Panc1 (cell line): ENCODE measurements at regions not wholly inside any gene's neighbourhood (a gene's known extent, or its start where the extent isn't known, plus 50 kb on each side); places are given as distances from the start of the nearest gene placed in this dataset.
"Not testable (repeated sequence)": the region's sequence is repeated elsewhere in the genome, so short reads cannot be mapped to it uniquely, and the experiment has no call there.

Experiments used
- ATAC-seq: fragments of 200-7000 bp; cut with Tn5 transposase; 2 replicates; pipeline ENCODE4 v1.9.1; 2020; ENCODE audit warnings: mild to moderate bottlenecking, moderate library complexity
- BruUV-seq: library from RNA; stranded (reverse); fragments of 400-500 nt; replicated peaks from 2 replicates; lab custom pipeline; 2021; lab: Mats Ljungman, UMichigan
- CTCF ChIA-PET: fragments of 300-600 bp; sonication (Branson Sonifier 250); formaldehyde crosslinking; loops from one replicate; lab custom pipeline; 2022; ENCODE audit warnings: antibody characterized with exemption; lab: Charles Lee
- POLR2A ChIA-PET: fragments of 300-600 bp; sonication (Branson Sonifier 250); formaldehyde crosslinking; loops from one replicate; lab custom pipeline; 2022; ENCODE audit warnings: antibody characterized with exemption; lab: Charles Lee
- DNase-seq: peaks from one replicate; pipeline ENCODE4 v3.0.0-alpha.2; 2010; ENCODE audit warnings: low read depth, low spot score
- H3K27ac ChIP-seq: 2 replicates; pipeline ENCODE4 v1.5.1; 2011; ENCODE audit warnings: mild to moderate bottlenecking, low read length, inconsistent platforms
- H3K27me3 ChIP-seq: fragments of 200-500 bp; sonication (Bioruptor generic); 2 replicates; pipeline ENCODE4 v1.6.0; 2014; ENCODE audit warnings: low read length, inconsistent platforms; ENCODE audit not compliant: control insufficient read depth, insufficient read depth
- H3K36me3 ChIP-seq: fragments of 200-500 bp; sonication (Bioruptor generic); 2 replicates; pipeline ENCODE4 v1.5.1; 2014; ENCODE audit warnings: inconsistent platforms, mild to moderate bottlenecking, low read length, moderate library complexity; ENCODE audit not compliant: control insufficient read depth, insufficient read depth
- H3K4me1 ChIP-seq: 2 replicates; pipeline ENCODE4 v1.5.1; 2011; ENCODE audit warnings: inconsistent platforms, mild to moderate bottlenecking, low read length, moderate library complexity; ENCODE audit not compliant: control insufficient read depth, insufficient read depth
- H3K4me3 ChIP-seq, 2 experiments: 2 replicates each; pipeline ENCODE4 v1.5.1; 2011 to 2012; ENCODE audit warnings: low read depth in 2 of 2, low read length in 2 of 2, mild to moderate bottlenecking in 2 of 2, inconsistent platforms in 1 of 2, moderate library complexity in 1 of 2
- H3K9me3 ChIP-seq: fragments of 200-500 bp; sonication (Bioruptor generic); 2 replicates; pipeline ENCODE4 v1.5.1; 2014; ENCODE audit warnings: low read depth, mild to moderate bottlenecking, inconsistent platforms, low read length, moderate library complexity; ENCODE audit not compliant: control insufficient read depth, insufficient read depth
- CTCF ChIP-seq: fragments of 450-650 bp; IDR thresholded peaks from 2 replicates; pipeline ENCODE4 v1.5.1; 2017; ENCODE audit warnings: mild to moderate bottlenecking
- POLR2AphosphoS5 ChIP-seq: IDR thresholded peaks from 2 replicates; pipeline ENCODE4 v1.6.1; 2012; ENCODE audit warnings: mild to moderate bottlenecking, low read depth, low read length, moderate library complexity
- REST ChIP-seq, 2 experiments: IDR thresholded peaks; 2 replicates each; pipeline ENCODE4 v1.6.1; 2011 to 2012; ENCODE audit warnings: low read depth in 2 of 2, control low read depth in 1 of 2, low read length in 1 of 2, mild to moderate bottlenecking in 1 of 2, moderate library complexity in 1 of 2; ENCODE audit not compliant: insufficient read depth in 1 of 2
- SIN3A ChIP-seq: IDR thresholded peaks from 2 replicates; pipeline ENCODE4 v1.6.1; 2012; ENCODE audit warnings: low read depth, mild to moderate bottlenecking, low read length, moderate library complexity, borderline replicate concordance; ENCODE audit not compliant: insufficient read depth
- TCF7L2 ChIP-seq: IDR thresholded peaks from 2 replicates; pipeline ENCODE4 v1.6.1; 2011; ENCODE audit warnings: mild to moderate bottlenecking, low read depth, low read length, inconsistent platforms
- in situ Hi-C: cut with HindIII; loops from 2 replicates; pipeline ENCODE4 v1.10.0; 2016; ENCODE audit warnings: low sequenced_read_pairs, low pct_unique_long_range_greater_than_20kb
- intact Hi-C: fragments of 100-400 bp; cut with micrococcal nuclease; formaldehyde crosslinking; loops from one replicate; pipeline ENCODE4 v1.10.0; 2022; ENCODE audit not compliant: unreplicated experiment

GRCh38 chr2:105990624-105991023, 203.5 kb downstream of the UXS1 start:
- BruUV-seq: no TSS peak
- Histone ChIP-seq H3K9me3 (peaks cover 6% of the 10 kb centered on the region; the same call in 1 of the 2 replicates), H3K4me1 (no peaks in the 10 kb centered on the region), H3K27me3 (no peaks in the 10 kb centered on the region), H3K36me3 (no peaks in the 10 kb centered on the region), H3K4me3 (no peak overlapping the region), H3K27ac (no peak overlapping the region)
- no peak for TF ChIP-seq REST (IDR thresholded peaks at IDR 0.05; ENCODE audit: insufficient read depth in 1 of 2, low read depth in 2 of 2, low read length in 1 of 2)
- no peak for TF ChIP-seq POLR2AphosphoS5
- no peak for TF ChIP-seq TCF7L2
- no peak for TF ChIP-seq CTCF
- TF ChIP-seq SIN3A: no peak
- intact Hi-C loops (no loop called here), in situ Hi-C loops (no loop called here)
- ChIA-PET POLR2A (no interaction called here), CTCF (no interaction called here)
- ATAC-seq (no peak), DNase-seq (no peak)

GRCh38 chr2:105989803-105990202, 204.3 kb downstream of the UXS1 start:
- H3K9me3 ChIP-seq, H3K36me3 ChIP-seq, H3K27ac ChIP-seq, DNase-seq, H3K27me3 ChIP-seq, H3K4me3 ChIP-seq, intact Hi-C loops, in situ Hi-C loops, ATAC-seq, BruUV-seq, H3K4me1 ChIP-seq, POLR2A ChIA-PET, CTCF ChIA-PET: not testable (repeated sequence)

- CTCF ChIA-PET: interaction anchor here (0.6 kb wide), 1 partner anchor 13 kb away, joined by 4 read pairs; no protein-coding TSS in a partner anchor
- no TSS peak for BruUV-seq
- DNase-seq: no peak
- POLR2A ChIA-PET: no interaction called here
- H3K4me1 ChIP-seq: no peaks in the 10 kb centered on the region
- in situ Hi-C loops (no loop called here), intact Hi-C loops (no loop called here)
- H3K9me3 ChIP-seq: peaks cover 2% of the 10 kb centered on the region; the same call in 1 of the 2 replicates
- H3K4me3 ChIP-seq: no peak overlapping the region
- H3K36me3 ChIP-seq: no peaks in the 10 kb centered on the region
- no peaks in the 10 kb centered on the region for H3K27me3 ChIP-seq
- no peak for TF ChIP-seq REST (IDR thresholded peaks at IDR 0.05; ENCODE audit: insufficient read depth in 1 of 2, low read depth in 2 of 2, low read length in 1 of 2)
- TF ChIP-seq POLR2AphosphoS5: no peak
- TF ChIP-seq CTCF: no peak
- TF ChIP-seq SIN3A: no peak
- TF ChIP-seq TCF7L2: no peak
- ATAC-seq: no peak
- no peak overlapping the region for H3K27ac ChIP-seq
These were observed 205.0 kb downstream of the UXS1 start for GRCh38 chr2:105989070-105989469.
